ENCODE measurements at regions not wholly inside any gene's neighbourhood (a gene's known extent, or its start where the extent isn't known, plus 50 kb on each side); places are given as distances from the start of the nearest gene placed in this dataset.

GRCh38 chr12:94080341-94081009, 67.9 kb upstream of the PLXNC1 start:
- WGBS, 2 donors, result 22 to 24% methylated on average over 3 of the region's 3 CpGs
- Histone ChIP-seq H3K27me3 (ENCODE audit: control insufficient read depth in 1 of 2, insufficient read depth in 2 of 2, low read length in 1 of 2) (no peaks in the 10 kb centered on the region), H3K36me3 (ENCODE audit: control insufficient read depth in 1 of 2, insufficient read depth in 2 of 2, low read length in 1 of 2) (no peaks in the 10 kb centered on the region), H3K27ac (ENCODE audit: low read depth in 1 of 2, low read length in 2 of 2) (no peak overlapping the region), H3K4me1 (ENCODE audit: control insufficient read depth in 1 of 2, insufficient read depth in 2 of 2, low read length in 2 of 2) (peaks cover 0 to 1% of the 10 kb centered on the region in 2 donors), H3K4me3 (ENCODE audit: low read length in 2 of 2) (no peak overlapping the region), H3K9me3 (ENCODE audit: control insufficient read depth, low read length) (no peaks in the 10 kb centered on the region)
- intact Hi-C loops (cut with DNase I), result no loop called here
- DNase-seq, result no peak
- no peak for ATAC-seq (ENCODE audit: low FRiP score)

GRCh38 chr12:94082690-94083089, 65.7 kb upstream of the PLXNC1 start:
- Histone ChIP-seq H3K4me3 (ENCODE audit: low read length in 2 of 2) (no peak overlapping the region), H3K27ac (ENCODE audit: low read depth in 1 of 2, low read length in 2 of 2) (no peak overlapping the region), H3K4me1 (ENCODE audit: control insufficient read depth in 1 of 2, insufficient read depth in 2 of 2, low read length in 2 of 2) (no peaks in the 10 kb centered on the region), H3K9me3 (ENCODE audit: control insufficient read depth, low read length) (no peaks in the 10 kb centered on the region), H3K27me3 (ENCODE audit: control insufficient read depth in 1 of 2, insufficient read depth in 2 of 2, low read length in 1 of 2) (no peaks in the 10 kb centered on the region), H3K36me3 (ENCODE audit: control insufficient read depth in 1 of 2, insufficient read depth in 2 of 2, low read length in 1 of 2) (no peaks in the 10 kb centered on the region)
- WGBS, 2 donors, result 80 to 81% methylated on average over 5 of the region's 5 CpGs
- no peak for DNase-seq
- no peak for ATAC-seq (ENCODE audit: low FRiP score)
- intact Hi-C loops (cut with DNase I), result no loop called here

GRCh38 chr12:94089891-94090290, 58.5 kb upstream of the PLXNC1 start:
- Histone ChIP-seq H3K36me3 (ENCODE audit: control insufficient read depth in 1 of 2, insufficient read depth in 2 of 2, low read length in 1 of 2) (no peaks in the 10 kb centered on the region), H3K27me3 (ENCODE audit: control insufficient read depth in 1 of 2, insufficient read depth in 2 of 2, low read length in 1 of 2) (no peaks in the 10 kb centered on the region), H3K9me3 (ENCODE audit: control insufficient read depth, low read length) (no peaks in the 10 kb centered on the region), H3K4me1 (ENCODE audit: control insufficient read depth in 1 of 2, insufficient read depth in 2 of 2, low read length in 2 of 2) (no peaks in the 10 kb centered on the region), H3K27ac (ENCODE audit: low read depth in 1 of 2, low read length in 2 of 2) (no peak overlapping the region), H3K4me3 (ENCODE audit: low read length in 2 of 2) (no peak overlapping the region)
- DNase-seq (no peak), ATAC-seq (ENCODE audit: low FRiP score) (no peak)
- intact Hi-C loops (cut with DNase I), result loop anchor here (5.0 to 10.0 kb wide), 2 partner anchors 98 to 415 kb away; partner anchors contain the start of gene CRADD (in 1 of the 2)
- 78 to 96% methylated on average over 3 of the region's 3 CpGs for WGBS, 2 donors

GRCh38 chr12:94091624-94092023, 56.8 kb upstream of the PLXNC1 start:
- ATAC-seq (ENCODE audit: low FRiP score) (peak; percentile 47), DNase-seq (no peak)
- H3K27ac ChIP-seq (ENCODE audit: low read depth in 1 of 2, low read length in 2 of 2), result no peak overlapping the region
- no peaks in the 10 kb centered on the region for H3K36me3 ChIP-seq (ENCODE audit: control insufficient read depth in 1 of 2, insufficient read depth in 2 of 2, low read length in 1 of 2)
- no peaks in the 10 kb centered on the region for H3K4me1 ChIP-seq (ENCODE audit: control insufficient read depth in 1 of 2, insufficient read depth in 2 of 2, low read length in 2 of 2)
- H3K27me3 ChIP-seq (ENCODE audit: control insufficient read depth in 1 of 2, insufficient read depth in 2 of 2, low read length in 1 of 2), result no peaks in the 10 kb centered on the region
- H3K9me3 ChIP-seq (ENCODE audit: control insufficient read depth, low read length), result no peaks in the 10 kb centered on the region
- intact Hi-C loops (cut with DNase I), result loop anchor here (5.0 to 10.0 kb wide), 2 partner anchors 99 to 417 kb away; partner anchors contain the start of gene CRADD (in 1 of the 2)
- no peak overlapping the region for H3K4me3 ChIP-seq (ENCODE audit: low read length in 2 of 2)
- 2 to 7% methylated on average over 2 of the region's 2 CpGs for WGBS, 2 donors

GRCh38 chr12:94092516-94093241, 55.7 kb upstream of the PLXNC1 start:
- peak; percentile 79 to 81 for DNase-seq
- peak; percentile 61 for ATAC-seq (ENCODE audit: low FRiP score)
- Histone ChIP-seq H3K4me1 (ENCODE audit: control insufficient read depth in 1 of 2, insufficient read depth in 2 of 2, low read length in 2 of 2) (no peaks in the 10 kb centered on the region), H3K27me3 (ENCODE audit: control insufficient read depth in 1 of 2, insufficient read depth in 2 of 2, low read length in 1 of 2) (no peaks in the 10 kb centered on the region), H3K36me3 (ENCODE audit: control insufficient read depth in 1 of 2, insufficient read depth in 2 of 2, low read length in 1 of 2) (no peaks in the 10 kb centered on the region), H3K4me3 (ENCODE audit: low read length in 2 of 2) (no peak overlapping the region), H3K9me3 (ENCODE audit: control insufficient read depth, low read length) (no peaks in the 10 kb centered on the region), H3K27ac (ENCODE audit: low read depth in 1 of 2, low read length in 2 of 2) (peak overlapping the region in 1 of 2 donors; percentile 94)
- 33 to 35% methylated on average over 13 of the region's 13 CpGs for WGBS, 2 donors
- intact Hi-C loops (cut with DNase I), result loop anchor here (5.0 to 10.0 kb wide), 2 partner anchors 100 to 418 kb away; partner anchors contain the start of gene CRADD (in 1 of the 2)

GRCh38 chr12:94094700-94095099, 53.7 kb upstream of the PLXNC1 start:
- no peak overlapping the region for H3K27ac ChIP-seq (ENCODE audit: low read depth in 1 of 2, low read length in 2 of 2)
- no peak for DNase-seq
- 95 to 100% methylated on average over 2 of the region's 2 CpGs for WGBS, 2 donors

GRCh38 chr12:94095618-94096017, 52.8 kb upstream of the PLXNC1 start:
- no peak for DNase-seq
- WGBS, 2 donors, result 59 to 66% methylated on average over 2 of the region's 2 CpGs
- no peaks in the 10 kb centered on the region for H3K27me3 ChIP-seq (ENCODE audit: control insufficient read depth in 1 of 2, insufficient read depth in 2 of 2, low read length in 1 of 2)
- intact Hi-C loops (cut with DNase I), result loop anchor here in 1 of 2 donors (10.0 kb wide), 1 partner anchor 421 kb away; the partner anchor contains the start of gene CRADD
- peak; percentile 41 for ATAC-seq (ENCODE audit: low FRiP score)
- H3K9me3 ChIP-seq (ENCODE audit: control insufficient read depth, low read length), result no peaks in the 10 kb centered on the region
- no peak overlapping the region for H3K4me3 ChIP-seq (ENCODE audit: low read length in 2 of 2)
- H3K36me3 ChIP-seq (ENCODE audit: control insufficient read depth in 1 of 2, insufficient read depth in 2 of 2, low read length in 1 of 2), result no peaks in the 10 kb centered on the region
- H3K4me1 ChIP-seq (ENCODE audit: control insufficient read depth in 1 of 2, insufficient read depth in 2 of 2, low read length in 2 of 2), result no peaks in the 10 kb centered on the region
- peak overlapping the region in 1 of 2 donors; percentile 60 for H3K27ac ChIP-seq (ENCODE audit: low read depth in 1 of 2, low read length in 2 of 2)

More at GRCh38 chr12:94094700-94095099, 53.7 kb upstream of the PLXNC1 start:
- intact Hi-C loops (cut with DNase I), result loop anchor here (5.0 to 10.0 kb wide), 2 partner anchors 102 to 420 kb away; partner anchors contain the start of gene CRADD (in 1 of the 2)
- no peaks in the 10 kb centered on the region for H3K27me3 ChIP-seq (ENCODE audit: control insufficient read depth in 1 of 2, insufficient read depth in 2 of 2, low read length in 1 of 2)
- no peak for ATAC-seq (ENCODE audit: low FRiP score)
- H3K4me1 ChIP-seq (ENCODE audit: control insufficient read depth in 1 of 2, insufficient read depth in 2 of 2, low read length in 2 of 2), result no peaks in the 10 kb centered on the region
- no peaks in the 10 kb centered on the region for H3K9me3 ChIP-seq (ENCODE audit: control insufficient read depth, low read length)
- no peaks in the 10 kb centered on the region for H3K36me3 ChIP-seq (ENCODE audit: control insufficient read depth in 1 of 2, insufficient read depth in 2 of 2, low read length in 1 of 2)
- H3K4me3 ChIP-seq (ENCODE audit: low read length in 2 of 2), result no peak overlapping the region

GRCh38 chr12:94098466-94098865, 49.9 kb upstream of the PLXNC1 start:
- no peak overlapping the region for H3K27ac ChIP-seq (ENCODE audit: low read depth in 1 of 2, low read length in 2 of 2)
- H3K4me3 ChIP-seq (ENCODE audit: low read length in 2 of 2), result no peak overlapping the region
- H3K36me3 ChIP-seq (ENCODE audit: control insufficient read depth in 1 of 2, insufficient read depth in 2 of 2, low read length in 1 of 2), result no peaks in the 10 kb centered on the region
- intact Hi-C loops (cut with DNase I), result loop anchor here in 1 of 2 donors (10.0 kb wide), 1 partner anchor 424 kb away; the partner anchor contains the start of gene CRADD
- DNase-seq (no peak), ATAC-seq (ENCODE audit: low FRiP score) (no peak)
- H3K27me3 ChIP-seq (ENCODE audit: control insufficient read depth in 1 of 2, insufficient read depth in 2 of 2, low read length in 1 of 2), result no peaks in the 10 kb centered on the region
- WGBS, 2 donors, result 50 to 61% methylated on average over 3 of the region's 3 CpGs
- no peaks in the 10 kb centered on the region for H3K4me1 ChIP-seq (ENCODE audit: control insufficient read depth in 1 of 2, insufficient read depth in 2 of 2, low read length in 2 of 2)
- no peaks in the 10 kb centered on the region for H3K9me3 ChIP-seq (ENCODE audit: control insufficient read depth, low read length)
